Posterior vena cava (tissue), 2 donors: ENCODE measurements at regions not wholly inside any gene's neighbourhood (a gene's known extent, or its start where the extent isn't known, plus 50 kb on each side); places are given as distances from the start of the nearest gene placed in this dataset.

ENCODE experiments used
- DNase-seq: peaks from one replicate; pipeline ENCODE4 v3.0.0-alpha.2; 2020; ENCODE audit warnings: low spot score
- intact Hi-C, 2 donors: fragments of 100-400 bp; cut with DNase I; formaldehyde crosslinking; loops; one replicate each; pipeline versions ENCODE4 v1.14.1 to v1.14.2; 2022 to 2023
- donor health status: DM: yes; HTN: yes; CAD: no.
- donor health status: DM: yes; HTN: yes; CAD: no.

DNA sequence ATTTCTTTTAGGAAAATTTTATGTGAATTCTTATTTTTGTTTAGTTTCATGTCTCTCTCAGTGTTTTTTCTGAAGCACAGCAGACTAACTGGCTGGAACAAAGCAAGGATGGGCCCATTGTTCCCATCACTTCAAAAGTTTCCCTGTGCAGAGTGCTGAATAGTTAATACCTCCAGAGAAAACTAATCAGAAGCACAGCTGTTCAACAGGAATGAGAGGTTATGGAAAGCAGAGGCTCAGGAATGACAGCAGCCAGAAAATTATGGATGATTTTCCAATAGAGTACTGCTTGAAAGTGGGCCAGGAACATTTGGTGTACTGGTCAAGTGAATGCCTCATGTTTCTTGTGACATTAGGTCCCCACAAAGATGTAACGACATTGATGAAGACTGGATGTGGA, 173.0 kb upstream of the TARS1 start:
- DNase-seq, result no peak
- intact Hi-C loops, result no loop called here

DNA sequence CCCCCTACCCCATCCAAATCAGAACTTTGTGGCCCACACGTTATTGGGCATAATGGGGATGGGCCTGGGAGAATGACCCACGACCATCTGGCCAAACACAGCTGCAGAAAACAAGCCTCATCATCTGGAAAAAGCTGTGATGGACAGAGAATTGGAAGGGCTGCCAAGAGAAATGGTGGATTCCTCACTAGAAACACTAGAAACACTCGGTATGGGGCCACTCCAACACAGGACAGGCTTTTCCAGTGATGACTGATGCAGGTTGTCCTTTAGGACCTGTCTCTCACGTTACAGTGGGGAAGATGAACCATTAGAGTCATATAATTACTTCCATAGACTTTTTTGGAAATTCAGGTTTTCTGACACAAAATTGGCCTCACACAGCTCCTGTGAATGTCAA, 172.4 kb upstream of the TARS1 start:
- intact Hi-C loops, result no loop called here
- no peak for DNase-seq

- DNase-seq, result no peak
- intact Hi-C loops, result no loop called here
Measured at GRCh38 chr5:33270671-33271070, 170.1 kb upstream of the TARS1 start.

DNA sequence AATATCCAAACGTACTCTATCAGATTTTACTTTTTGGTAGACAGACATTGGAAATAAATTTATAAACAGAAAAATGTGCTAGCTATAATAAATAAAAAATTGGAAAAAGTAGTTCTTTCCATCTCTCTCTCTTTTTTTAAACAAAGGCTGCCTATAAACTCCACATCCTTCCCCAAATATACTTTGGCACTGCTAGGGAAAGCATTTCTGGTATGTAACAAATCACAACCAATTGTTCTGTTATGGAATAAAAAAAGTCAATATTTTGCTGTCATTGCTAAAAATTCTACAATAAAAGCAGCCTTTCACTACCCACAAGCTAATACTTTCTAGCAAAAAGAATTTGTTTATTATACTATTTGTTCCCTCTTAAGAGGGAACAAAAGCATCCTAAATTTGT, 169.2 kb upstream of the TARS1 start:
- intact Hi-C loops, result no loop called here
- DNase-seq, result no peak

DNA sequence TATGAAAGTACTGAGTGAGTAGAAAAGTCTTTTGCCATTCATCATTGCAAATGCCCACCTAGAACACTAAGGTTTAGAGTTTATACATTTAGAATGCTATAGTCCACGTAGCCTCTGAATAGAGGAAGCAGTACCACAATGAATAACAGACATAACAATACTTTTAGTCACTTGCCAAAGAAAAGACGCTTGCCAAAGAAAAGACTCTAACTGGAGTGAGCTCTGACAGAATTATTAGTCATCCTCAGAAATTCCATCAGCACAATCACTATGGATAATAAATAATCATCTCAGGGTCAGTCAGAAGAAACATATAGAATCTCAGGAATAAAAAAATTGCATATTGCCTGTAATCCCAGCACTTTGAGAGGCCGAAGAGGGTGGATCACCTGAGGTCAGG, 168.5 kb upstream of the TARS1 start:
- DNase-seq, result no peak
- intact Hi-C loops, result no loop called here

DNA sequence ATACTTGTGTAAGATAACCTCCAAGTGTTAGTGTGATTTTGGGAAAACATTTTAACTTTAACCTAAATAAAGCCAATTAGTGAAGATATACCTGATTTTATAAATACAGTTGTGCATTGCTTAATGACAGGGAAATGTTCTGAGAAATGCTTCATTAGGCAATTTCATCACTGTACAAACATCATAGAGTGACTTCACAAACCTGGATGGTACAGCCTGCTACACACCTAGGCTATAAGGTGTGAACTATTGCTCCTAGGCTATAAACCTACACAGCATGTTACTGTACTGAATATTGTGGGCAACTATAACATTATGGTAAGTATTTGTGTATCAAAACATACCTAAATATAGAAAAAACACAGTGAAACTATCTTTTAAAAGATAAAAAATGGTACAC, 166.8 kb upstream of the TARS1 start:
- no peak for DNase-seq
- intact Hi-C loops, result no loop called here

DNA sequence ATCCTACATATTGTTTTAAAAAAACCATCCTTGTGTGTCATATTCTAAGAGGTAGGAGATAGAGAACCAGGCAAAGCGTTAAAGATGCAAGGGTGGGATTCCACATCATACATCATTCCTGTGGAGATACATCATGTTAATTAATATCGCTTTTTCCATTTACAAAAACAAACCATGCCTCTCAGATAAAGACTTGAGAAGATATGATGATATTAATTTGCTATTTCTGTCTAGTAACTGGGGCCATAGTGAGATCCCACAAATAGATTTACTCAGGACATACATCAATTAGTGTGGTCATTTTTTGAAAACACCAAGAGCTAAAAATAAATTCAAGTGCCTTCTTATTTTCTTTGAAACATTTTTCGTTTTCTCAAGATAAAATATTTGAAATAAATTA, 165.4 kb upstream of the TARS1 start:
- intact Hi-C loops, result no loop called here
- DNase-seq, result no peak

- DNase-seq, result no peak
- intact Hi-C loops, result no loop called here
Measured at GRCh38 chr5:33275921-33276627, 164.7 kb upstream of the TARS1 start.

- intact Hi-C loops, result no loop called here
- no peak for DNase-seq
Measured at GRCh38 chr5:33276628-33276950, 164.2 kb upstream of the TARS1 start.

DNA sequence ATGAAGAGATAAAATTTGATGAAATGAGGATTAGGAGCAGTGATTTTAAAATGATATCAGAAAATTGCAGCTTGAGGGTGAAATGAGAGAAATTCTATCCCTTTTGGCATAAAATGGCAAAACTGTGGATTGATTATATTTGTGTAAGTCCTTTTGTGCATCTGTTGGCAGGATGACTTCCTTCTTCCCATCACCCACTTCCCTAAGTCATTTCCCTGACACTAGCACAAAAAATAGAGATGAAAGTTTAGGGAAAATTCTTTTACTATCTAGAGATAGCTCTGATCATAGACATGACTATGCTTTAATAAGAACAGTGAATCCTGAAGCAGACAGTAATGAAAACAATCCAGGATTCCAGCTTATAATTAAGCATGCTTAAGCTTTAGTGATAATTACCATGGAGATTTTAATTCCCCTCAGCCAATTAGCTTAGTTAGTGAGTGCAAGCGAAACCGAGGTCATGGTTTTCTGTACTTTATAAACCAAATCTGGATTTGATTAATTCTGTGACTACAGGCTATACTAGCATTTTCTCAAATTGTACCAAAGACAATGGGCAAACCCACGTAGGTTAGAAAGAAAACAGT, 163.6 kb upstream of the TARS1 start:
- intact Hi-C loops, result no loop called here
- DNase-seq, result no peak

- DNase-seq, result no peak
- intact Hi-C loops, result no loop called here
Measured at GRCh38 chr5:33281431-33281843, 159.3 kb upstream of the TARS1 start.

GRCh38 chr5:33282157-33282556, 158.6 kb upstream of the TARS1 start:
- no peak for DNase-seq
- intact Hi-C loops, result no loop called here

DNA sequence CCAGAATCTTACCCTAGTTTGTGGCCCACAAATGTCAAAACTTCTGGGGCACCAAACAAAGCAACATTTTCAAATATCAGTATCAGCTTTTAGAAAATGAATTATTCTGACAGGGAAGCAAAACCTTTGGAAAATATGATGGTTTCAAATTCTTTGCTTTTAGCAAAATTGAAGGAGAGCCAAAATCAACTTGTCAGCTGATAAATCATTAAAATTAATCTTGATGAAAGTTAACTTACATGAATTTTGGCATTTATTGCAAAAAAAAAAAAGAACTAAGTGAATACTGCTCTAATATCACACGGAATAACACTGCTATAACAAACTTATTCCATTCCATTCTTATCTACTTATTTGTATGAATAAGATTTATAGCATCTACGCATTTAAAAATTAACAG, 158.1 kb upstream of the TARS1 start:
- DNase-seq, result no peak
- intact Hi-C loops, result no loop called here

GRCh38 chr5:33283243-33283642, 157.5 kb upstream of the TARS1 start:
- DNase-seq, result no peak
- intact Hi-C loops, result no loop called here

DNA sequence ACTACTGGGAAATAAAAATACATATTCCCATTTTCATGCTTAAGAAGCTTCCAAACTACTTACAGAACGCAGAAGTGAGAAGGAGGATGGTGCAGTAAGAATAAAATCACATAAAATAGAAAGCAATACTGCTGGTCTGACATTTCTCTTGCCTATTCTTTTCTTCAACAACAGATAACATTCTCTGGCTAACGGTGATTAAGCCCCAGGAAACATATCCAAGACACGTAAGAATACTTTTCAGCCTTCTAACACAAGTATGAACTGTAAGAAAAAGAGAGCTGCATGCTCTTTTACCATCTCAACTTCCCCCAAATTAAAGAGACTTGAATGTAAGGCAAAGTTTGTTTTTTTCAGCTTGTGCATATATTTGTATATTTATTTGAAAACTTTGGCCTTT, 156.1 kb upstream of the TARS1 start:
- intact Hi-C loops, result no loop called here
- no peak for DNase-seq

GRCh38 chr5:33287242-33287641, 153.5 kb upstream of the TARS1 start:
- intact Hi-C loops, result no loop called here
- DNase-seq, result no peak

DNA sequence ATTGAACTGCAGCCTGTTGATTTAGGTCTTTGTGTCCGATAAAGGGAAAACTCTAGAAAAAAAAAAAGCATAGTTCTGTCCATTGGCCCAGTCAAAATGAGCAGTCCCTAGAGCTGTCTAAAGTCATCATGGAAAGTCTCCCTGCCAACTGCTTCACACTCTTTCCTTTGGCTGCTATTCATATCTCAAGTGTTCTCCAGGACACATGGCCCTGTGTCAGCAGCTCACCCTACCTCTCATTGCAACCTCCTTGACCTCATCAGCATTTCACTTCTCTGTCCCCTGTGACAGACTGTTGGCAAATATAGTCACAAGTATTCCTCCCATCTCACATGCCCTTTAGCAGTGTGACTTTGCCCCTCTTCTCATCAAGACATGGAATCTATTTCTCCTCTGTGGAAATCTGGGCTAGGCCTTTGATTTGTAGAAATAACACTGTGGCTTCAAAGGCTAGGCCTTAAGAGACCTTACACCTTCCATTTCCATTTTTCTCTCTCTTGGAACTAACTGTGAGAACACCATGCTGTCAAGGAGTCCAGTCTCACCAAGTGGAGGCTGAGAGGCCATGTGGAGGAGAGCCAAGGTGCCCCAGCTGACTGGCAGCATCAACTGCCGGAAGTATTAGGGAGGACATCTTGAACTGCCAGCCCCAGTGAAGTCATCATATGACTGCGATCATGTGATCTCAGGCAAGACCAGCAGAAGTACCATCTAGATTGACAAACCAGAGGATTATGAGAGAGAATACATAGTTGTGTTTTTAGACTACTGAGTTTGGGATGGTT, 149.4 kb upstream of the TARS1 start:
- intact Hi-C loops, result loop anchor here in 1 of 2 donors (10.0 kb wide), 1 partner anchor 577 kb away; the partner anchor contains the start of gene NPR3
- DNase-seq, result no peak

- intact Hi-C loops, result loop anchor here in 1 of 2 donors (10.0 kb wide), 1 partner anchor 583 kb away; the partner anchor contains the start of gene NPR3
- DNase-seq, result no peak
Measured at GRCh38 chr5:33297760-33298216, 143.0 kb upstream of the TARS1 start.

DNA sequence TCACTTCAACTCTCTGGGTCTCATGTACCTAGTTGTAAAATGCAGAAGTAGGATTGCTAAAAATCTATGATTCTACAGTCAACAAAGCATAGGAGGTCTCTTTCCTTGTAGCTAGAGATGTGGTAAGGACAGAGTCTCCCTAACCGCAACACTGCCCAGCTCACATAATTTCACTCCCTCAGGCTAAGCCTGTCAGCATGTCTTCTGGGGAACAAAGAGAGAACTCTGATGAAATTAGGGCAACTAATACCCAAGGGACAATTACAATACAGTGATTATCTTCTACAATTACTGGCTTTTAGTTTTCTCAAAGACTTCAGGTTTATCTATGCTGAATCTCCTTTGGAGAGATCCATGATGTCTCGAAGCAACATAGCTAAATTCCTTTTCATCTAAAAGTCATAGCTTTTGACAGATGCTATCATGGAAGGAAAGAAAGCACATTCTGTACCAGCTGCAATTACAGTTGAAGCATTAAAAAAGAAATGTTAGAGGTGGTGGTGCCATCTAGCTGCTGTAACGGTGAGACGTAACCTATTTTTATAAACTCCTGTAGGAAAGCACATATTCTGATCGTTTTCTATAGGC, 141.1 kb upstream of the TARS1 start:
- intact Hi-C loops, result loop anchor here in 1 of 2 donors (10.0 kb wide), 1 partner anchor 585 kb away; the partner anchor contains the start of gene NPR3
- DNase-seq, result no peak

- DNase-seq, result no peak
- intact Hi-C loops, result no loop called here
Measured at GRCh38 chr5:33300209-33300742, 140.5 kb upstream of the TARS1 start.
